ENCODE measurements at regions not wholly inside any gene's neighbourhood (a gene's known extent, or its start where the extent isn't known, plus 50 kb on each side); places are given as distances from the start of the nearest gene placed in this dataset.
"Not testable (repeated sequence)": the region's sequence is repeated elsewhere in the genome, so short reads cannot be mapped to it uniquely, and the experiment has no call there.

GRCh38 chr1:194419721-194420120, 1233.3 kb upstream of the B3GALT2 start (continued):
- no peak for TF ChIP-seq USF2 (IDR thresholded peaks at IDR 0.05)
- no peak for TF ChIP-seq ESRRA (IDR thresholded peaks at IDR 0.05; ENCODE audit: borderline replicate concordance, low read length)
- no peak for TF ChIP-seq EP300 (IDR thresholded peaks at IDR 0.05)
- TF ChIP-seq CEBPB (IDR thresholded peaks at IDR 0.05), result no peak
- TF ChIP-seq BCL3 (IDR thresholded peaks at IDR 0.05), result no peak
- no peak for TF ChIP-seq ZSCAN20 (CRISPR knock-in tag; IDR thresholded peaks at IDR 0.05)

- DNase-seq (ENCODE audit: low read depth in 1 of 2, low spot score in 1 of 2) (no peak), ATAC-seq (no peak), FAIRE-seq (no peak)
- no peak for TF ChIP-seq FOSL2 (IDR thresholded peaks at IDR 0.05)
- no peak for TF ChIP-seq FOSL2 (CRISPR knock-in tag; IDR thresholded peaks at IDR 0.05)
- TF ChIP-seq ZNF302 (CRISPR knock-in tag; IDR thresholded peaks at IDR 0.05), result no peak
- no peak for TF ChIP-seq HMGXB4 (CRISPR knock-in tag; IDR thresholded peaks at IDR 0.05; ENCODE audit: borderline replicate concordance)
- no peak for TF ChIP-seq PBX3 (IDR thresholded peaks at IDR 0.05)
- TF ChIP-seq ESRRA (IDR thresholded peaks at IDR 0.05; ENCODE audit: borderline replicate concordance, low read length), result no peak
- TF ChIP-seq EP300 (IDR thresholded peaks at IDR 0.05), result no peak
- no peak for TF ChIP-seq PHF8 (IDR thresholded peaks at IDR 0.05; ENCODE audit: borderline replicate concordance, low read depth)
- no peak for TF ChIP-seq JUNB (IDR thresholded peaks at IDR 0.05)
- no peak for TF ChIP-seq RCOR1 (IDR thresholded peaks at IDR 0.05; ENCODE audit: low read depth, low read length)
- TF ChIP-seq TP53 (CRISPR knock-in tag; IDR thresholded peaks at IDR 0.05), result no peak
- TF ChIP-seq CEBPB (IDR thresholded peaks at IDR 0.05), result no peak
- TF ChIP-seq FOXS1 (CRISPR knock-in tag; IDR thresholded peaks at IDR 0.05), result no peak
- TF ChIP-seq MAX (IDR thresholded peaks at IDR 0.05), result no peak
- TF ChIP-seq RAD21 (conservative IDR thresholded peaks at IDR 0.05 in 1 of 2, IDR thresholded peaks at IDR 0.05 in 1 of 2), result no peak
- no peak for TF ChIP-seq CHD2 (IDR thresholded peaks at IDR 0.05; ENCODE audit: low read length, partially characterized antibody)
- Histone ChIP-seq H3K4me1 (no peaks in the 10 kb centered on the region), H3K4me2 (no peak overlapping the region), H3K4me3 (no peak overlapping the region), H3K27ac (no peak overlapping the region), H3K9me3 (no peaks in the 10 kb centered on the region)
- ChIA-PET CTCF (no interaction called here), POLR2A (no interaction called here)
- 91% methylated on average over 1 of the region's 1 CpG for WGBS (ENCODE audit: missing lambda C conversion rate)
Measured at GRCh38 chr1:194410756-194411155, 1224.3 kb upstream of the B3GALT2 start.

GRCh38 chr1:194407238-194407637, 1220.8 kb upstream of the B3GALT2 start:
- H3K4me2 ChIP-seq; H3K9me3 ChIP-seq; FAIRE-seq; H3K4me1 ChIP-seq; ATAC-seq; POLR2A ChIA-PET; CTCF ChIA-PET; H3K27ac ChIP-seq; H3K4me3 ChIP-seq; DNase-seq (ENCODE audit: low read depth in 1 of 2, low spot score in 1 of 2): not testable (repeated sequence)
- WGBS (ENCODE audit: missing lambda C conversion rate), result 29% methylated on average over 2 of the region's 2 CpGs

Measured in A549 (cell line).